ENCODE measurements at regions not wholly inside any gene's neighbourhood (a gene's known extent, or its start where the extent isn't known, plus 50 kb on each side); places are given as distances from the start of the nearest gene placed in this dataset.

DNA sequence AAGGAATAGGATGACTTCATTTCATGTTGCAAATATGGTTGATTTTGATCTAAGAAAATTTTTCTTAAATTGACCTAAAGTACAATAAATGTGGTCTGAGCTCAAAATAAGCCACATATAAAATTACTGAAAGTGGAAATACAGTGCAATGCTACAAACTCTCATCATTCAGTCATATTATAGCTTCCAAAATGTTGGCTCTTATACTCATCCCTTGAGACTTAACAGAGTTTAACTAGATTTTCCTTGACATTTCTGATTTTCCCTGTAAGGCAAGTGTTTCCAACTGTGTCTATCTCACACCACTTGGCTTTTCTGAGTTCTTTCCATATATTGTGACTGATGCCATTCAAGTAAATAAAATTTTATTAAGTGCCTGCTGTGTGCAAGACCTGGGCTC lies 123.7 kb upstream of the NTF3 start:
- no peak for TF ChIP-seq EZH2 (IDR thresholded peaks at IDR 0.05; ENCODE audit: borderline replicate concordance, low read length)
- TF ChIP-seq, protein P1, sequence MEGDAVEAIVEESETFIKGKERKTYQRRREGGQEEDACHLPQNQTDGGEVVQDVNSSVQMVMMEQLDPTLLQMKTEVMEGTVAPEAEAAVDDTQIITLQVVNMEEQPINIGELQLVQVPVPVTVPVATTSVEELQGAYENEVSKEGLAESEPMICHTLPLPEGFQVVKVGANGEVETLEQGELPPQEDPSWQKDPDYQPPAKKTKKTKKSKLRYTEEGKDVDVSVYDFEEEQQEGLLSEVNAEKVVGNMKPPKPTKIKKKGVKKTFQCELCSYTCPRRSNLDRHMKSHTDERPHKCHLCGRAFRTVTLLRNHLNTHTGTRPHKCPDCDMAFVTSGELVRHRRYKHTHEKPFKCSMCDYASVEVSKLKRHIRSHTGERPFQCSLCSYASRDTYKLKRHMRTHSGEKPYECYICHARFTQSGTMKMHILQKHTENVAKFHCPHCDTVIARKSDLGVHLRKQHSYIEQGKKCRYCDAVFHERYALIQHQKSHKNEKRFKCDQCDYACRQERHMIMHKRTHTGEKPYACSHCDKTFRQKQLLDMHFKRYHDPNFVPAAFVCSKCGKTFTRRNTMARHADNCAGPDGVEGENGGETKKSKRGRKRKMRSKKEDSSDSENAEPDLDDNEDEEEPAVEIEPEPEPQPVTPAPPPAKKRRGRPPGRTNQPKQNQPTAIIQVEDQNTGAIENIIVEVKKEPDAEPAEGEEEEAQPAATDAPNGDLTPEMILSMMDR (IDR thresholded peaks at IDR 0.05; ENCODE audit: low read length): no peak
